Vagina (tissue), 2 donors: ENCODE measurements at regions not wholly inside any gene's neighbourhood (a gene's known extent, or its start where the extent isn't known, plus 50 kb on each side); places are given as distances from the start of the nearest gene placed in this dataset.

Source experiments
- DNase-seq, 2 donors: peaks; one replicate each; pipeline ENCODE4 v3.0.0-alpha.2; 2017; ENCODE audit errors: extremely low spot score in 2 of 2
- H3K27ac ChIP-seq: fragments of 200-600 bp; sonication (generic); one replicate; pipeline ENCODE4 v1.5.1; 2019
- H3K27me3 ChIP-seq: fragments of 200-600 bp; sonication (generic); one replicate; pipeline ENCODE4 v1.5.1; 2019
- H3K36me3 ChIP-seq, 2 donors: fragments of 200-600 bp; sonication (generic); one replicate each; pipeline ENCODE4 v1.5.1; 2017 to 2019
- H3K4me1 ChIP-seq: fragments of 200-600 bp; sonication (generic); one replicate; pipeline ENCODE4 v1.5.1; 2019
- H3K4me3 ChIP-seq, 2 donors: fragments of 200-600 bp; sonication (generic); 1 replicate in 1 of 2; 2 replicates in 1 of 2; pipeline ENCODE4 v1.5.1; 2016 to 2019
- H3K9me3 ChIP-seq: fragments of 200-600 bp; sonication (generic); one replicate; pipeline ENCODE4 v1.5.1; 2019
- POLR2A ChIP-seq, 2 donors: fragments of 450-650 bp; IDR thresholded peaks; one replicate each; pipeline ENCODE4 v1.6.1; 2017; ENCODE audit warnings: antibody characterized with exemption in 2 of 2, mild to moderate bottlenecking in 2 of 2, moderate library complexity in 2 of 2
- POLR2AphosphoS5 ChIP-seq, 2 donors: sonication (generic); formaldehyde crosslinking; IDR thresholded peaks; one replicate each; pipeline ENCODE4 v1.9.0; 2017; ENCODE audit warnings: antibody characterized with exemption in 2 of 2, mild to moderate bottlenecking in 2 of 2, low read depth in 1 of 2; ENCODE audit not compliant: insufficient read depth in 1 of 2
- intact Hi-C: fragments of 100-400 bp; cut with DNase I; formaldehyde crosslinking; loops from one replicate; pipeline ENCODE4 v1.15.1; 2023
- TF ChIP-seq, protein P1 (sequence below), 3 experiments: fragments of 450-650 bp in 2 of 3; fragments of 200-600 bp in 1 of 3; sonication (generic) in 1 of 3; IDR thresholded peaks; one replicate each; pipeline ENCODE4 v1.5.1; 2017 to 2019; ENCODE audit warnings: antibody characterized with exemption in 3 of 3, mild to moderate bottlenecking in 2 of 3, moderate library complexity in 2 of 3

DNA sequence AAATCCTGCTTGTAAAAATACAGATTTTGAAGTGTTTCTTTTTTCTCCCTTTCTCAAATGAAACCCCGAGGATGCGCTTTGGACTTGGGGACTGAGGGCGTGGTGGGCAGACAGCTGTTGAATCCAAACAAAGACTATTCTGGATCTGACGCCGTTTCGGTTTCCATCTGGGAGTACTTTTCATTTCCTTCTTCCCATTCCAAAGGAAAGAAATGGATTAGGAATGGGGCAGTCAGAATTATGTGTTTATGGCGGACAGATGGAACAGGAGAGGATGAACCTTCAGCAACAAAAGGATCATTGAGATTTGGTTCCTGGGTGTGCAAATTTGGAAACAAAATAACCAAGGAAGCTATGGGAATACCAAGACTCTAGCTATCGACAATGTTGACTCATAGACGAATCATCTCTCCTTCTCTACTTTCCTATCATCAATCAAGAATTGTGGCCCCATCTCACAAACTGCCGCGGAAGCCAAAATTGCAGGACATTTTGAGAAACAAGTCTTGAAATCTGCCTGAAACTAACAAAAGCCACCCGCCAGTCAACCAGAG lies 300.6 kb downstream of the PARP8 start:
- Histone ChIP-seq H3K9me3 (no peaks in the 10 kb centered on the region), H3K4me1 (peaks cover 32% of the 10 kb centered on the region), H3K27me3 (no peaks in the 10 kb centered on the region), H3K4me3 (peak overlapping the region; percentile 57 to 70), H3K27ac (peak overlapping the region; percentile 98), H3K36me3 (no peaks in the 10 kb centered on the region)
- intact Hi-C loops = loop anchor here (2.0 to 10.0 kb wide), 2 partner anchors 208 to 420 kb away; no protein-coding TSS in a partner anchor
- no peak for TF ChIP-seq POLR2AphosphoS5 (IDR thresholded peaks at IDR 0.05; ENCODE audit: insufficient read depth in 1 of 2, low read depth in 1 of 2)
- TF ChIP-seq POLR2A (IDR thresholded peaks at IDR 0.05) = peak in 1 of 2 donors; percentile 29
- DNase-seq = no peak

- no peaks in the 10 kb centered on the region for H3K9me3 ChIP-seq
- H3K4me3 ChIP-seq = peak overlapping the region; percentile 57 to 70
- H3K27ac ChIP-seq = peak overlapping the region; percentile 98
- H3K4me1 ChIP-seq = peaks cover 32% of the 10 kb centered on the region
- intact Hi-C loops = loop anchor here (2.0 to 10.0 kb wide), 2 partner anchors 207 to 419 kb away; no protein-coding TSS in a partner anchor
- TF ChIP-seq POLR2AphosphoS5 (IDR thresholded peaks at IDR 0.05; ENCODE audit: insufficient read depth in 1 of 2, low read depth in 1 of 2) (peak; percentile 22 to 54), POLR2A (IDR thresholded peaks at IDR 0.05) (no peak)
- no peak for DNase-seq
- no peaks in the 10 kb centered on the region for H3K27me3 ChIP-seq
- H3K36me3 ChIP-seq = no peaks in the 10 kb centered on the region
Observed at GRCh38 chr5:50967563-50968355, 301.3 kb downstream of the PARP8 start.

GRCh38 chr5:50968356-50969149 lies 302.1 kb downstream of the PARP8 start:
- H3K27ac ChIP-seq = peak overlapping the region; percentile 98
- peaks cover 32% of the 10 kb centered on the region for H3K4me1 ChIP-seq
- no peak for DNase-seq
- no peaks in the 10 kb centered on the region for H3K9me3 ChIP-seq
- TF ChIP-seq POLR2A (IDR thresholded peaks at IDR 0.05) (peak in 1 of 2 donors; percentile 20), POLR2AphosphoS5 (IDR thresholded peaks at IDR 0.05; ENCODE audit: insufficient read depth in 1 of 2, low read depth in 1 of 2) (no peak)
- H3K27me3 ChIP-seq = no peaks in the 10 kb centered on the region
- intact Hi-C loops = loop anchor here (10.0 kb wide), 1 partner anchor 206 kb away; no protein-coding TSS in a partner anchor
- H3K36me3 ChIP-seq = no peaks in the 10 kb centered on the region
- H3K4me3 ChIP-seq = peak overlapping the region; percentile 57 to 70

GRCh38 chr5:50969151-50970031 lies 303.0 kb downstream of the PARP8 start:
- peaks cover 24% of the 10 kb centered on the region for H3K4me1 ChIP-seq
- DNase-seq = no peak
- peak overlapping the region; percentile 57 to 70 for H3K4me3 ChIP-seq
- no peaks in the 10 kb centered on the region for H3K9me3 ChIP-seq
- no peaks in the 10 kb centered on the region for H3K36me3 ChIP-seq
- H3K27me3 ChIP-seq = no peaks in the 10 kb centered on the region
- intact Hi-C loops = loop anchor here (10.0 kb wide), 1 partner anchor 205 kb away; no protein-coding TSS in a partner anchor
- TF ChIP-seq, protein P1, sequence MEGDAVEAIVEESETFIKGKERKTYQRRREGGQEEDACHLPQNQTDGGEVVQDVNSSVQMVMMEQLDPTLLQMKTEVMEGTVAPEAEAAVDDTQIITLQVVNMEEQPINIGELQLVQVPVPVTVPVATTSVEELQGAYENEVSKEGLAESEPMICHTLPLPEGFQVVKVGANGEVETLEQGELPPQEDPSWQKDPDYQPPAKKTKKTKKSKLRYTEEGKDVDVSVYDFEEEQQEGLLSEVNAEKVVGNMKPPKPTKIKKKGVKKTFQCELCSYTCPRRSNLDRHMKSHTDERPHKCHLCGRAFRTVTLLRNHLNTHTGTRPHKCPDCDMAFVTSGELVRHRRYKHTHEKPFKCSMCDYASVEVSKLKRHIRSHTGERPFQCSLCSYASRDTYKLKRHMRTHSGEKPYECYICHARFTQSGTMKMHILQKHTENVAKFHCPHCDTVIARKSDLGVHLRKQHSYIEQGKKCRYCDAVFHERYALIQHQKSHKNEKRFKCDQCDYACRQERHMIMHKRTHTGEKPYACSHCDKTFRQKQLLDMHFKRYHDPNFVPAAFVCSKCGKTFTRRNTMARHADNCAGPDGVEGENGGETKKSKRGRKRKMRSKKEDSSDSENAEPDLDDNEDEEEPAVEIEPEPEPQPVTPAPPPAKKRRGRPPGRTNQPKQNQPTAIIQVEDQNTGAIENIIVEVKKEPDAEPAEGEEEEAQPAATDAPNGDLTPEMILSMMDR (IDR thresholded peaks at IDR 0.05) = no peak
- peak in 1 of 2 donors; percentile 82 for TF ChIP-seq POLR2AphosphoS5 (IDR thresholded peaks at IDR 0.05; ENCODE audit: insufficient read depth in 1 of 2, low read depth in 1 of 2)
- TF ChIP-seq POLR2A (IDR thresholded peaks at IDR 0.05) = peak in 1 of 2 donors; percentile 36
- peak overlapping the region; percentile 98 for H3K27ac ChIP-seq

DNA sequence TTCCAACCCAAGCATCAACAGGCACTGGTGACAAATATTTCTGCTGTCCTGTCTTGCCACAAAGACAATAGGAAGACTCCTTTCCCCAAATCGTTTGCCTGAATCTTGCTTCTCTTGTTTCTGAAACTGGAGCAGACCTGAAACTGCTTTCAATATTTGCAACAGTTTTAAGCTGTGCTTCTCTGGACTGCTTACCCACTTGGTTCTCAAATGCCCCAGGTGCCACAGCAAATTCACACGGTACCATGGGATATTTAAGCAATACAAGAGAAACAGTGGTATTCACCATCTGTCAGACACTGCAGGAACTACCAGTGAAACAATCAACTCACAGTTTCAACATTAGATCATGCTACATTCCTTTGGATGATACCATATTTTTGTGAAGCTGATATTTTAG lies 309.4 kb downstream of the PARP8 start:
- TF ChIP-seq POLR2AphosphoS5 (IDR thresholded peaks at IDR 0.05; ENCODE audit: insufficient read depth in 1 of 2, low read depth in 1 of 2) (no peak), POLR2A (IDR thresholded peaks at IDR 0.05) (no peak)
- TF ChIP-seq, protein P1 (IDR thresholded peaks at IDR 0.05) = no peak
- DNase-seq = no peak
- no peak overlapping the region for H3K27ac ChIP-seq
- no peak overlapping the region for H3K4me3 ChIP-seq
- no peaks in the 10 kb centered on the region for H3K9me3 ChIP-seq
- no peaks in the 10 kb centered on the region for H3K36me3 ChIP-seq
- no peaks in the 10 kb centered on the region for H3K27me3 ChIP-seq
- intact Hi-C loops = no loop called here
- peaks cover 18% of the 10 kb centered on the region for H3K4me1 ChIP-seq
